Ectodermal cell (in vitro differentiated cells): ENCODE measurements at regions not wholly inside any gene's neighbourhood (a gene's known extent, or its start where the extent isn't known, plus 50 kb on each side); places are given as distances from the start of the nearest gene placed in this dataset.

ENCODE experiments used
- H3K27ac ChIP-seq: 2 replicates; pipeline ENCODE4 v1.7.0; 2013; ENCODE audit warnings: mild to moderate bottlenecking, low read depth, low read length; ENCODE audit not compliant: insufficient read depth, poor library complexity, severe bottlenecking
- H3K27me3 ChIP-seq: 2 replicates; pipeline ENCODE4 v1.7.0; 2013; ENCODE audit warnings: mild to moderate bottlenecking, low read length; ENCODE audit not compliant: insufficient read depth, control insufficient read depth, poor library complexity, severe bottlenecking
- H3K36me3 ChIP-seq: one replicate; pipeline ENCODE4 v1.7.0; 2013; ENCODE audit warnings: low read length; ENCODE audit not compliant: control insufficient read depth, insufficient read depth
- H3K4me1 ChIP-seq: one replicate; pipeline ENCODE4 v1.7.0; 2013; ENCODE audit warnings: low read length; ENCODE audit not compliant: control insufficient read depth, insufficient read depth
- H3K4me3 ChIP-seq: 2 replicates; pipeline ENCODE4 v1.7.0; 2013; ENCODE audit warnings: low read depth, low read length, control low read depth; ENCODE audit not compliant: insufficient read depth
- H3K9me3 ChIP-seq: 2 replicates; pipeline ENCODE4 v1.7.0; 2013; ENCODE audit warnings: mild to moderate bottlenecking, low read length, moderate library complexity; ENCODE audit not compliant: control insufficient read depth
- WGBS, 2 experiments: methylation state at CpG; one replicate each; pipeline ENCODE4 v1.1.7; 2013; ENCODE audit warnings: missing lambda C conversion rate in 2 of 2; 5-methylcytosine and 5-hydroxymethylcytosine counted together

GRCh38 chr6:147621263-147621662 lies 112.8 kb downstream of the SAMD5 start:
- Histone ChIP-seq H3K27me3 (no peaks in the 10 kb centered on the region), H3K36me3 (no peaks in the 10 kb centered on the region), H3K27ac (no peak overlapping the region), H3K9me3 (no peaks in the 10 kb centered on the region), H3K4me3 (no peak overlapping the region), H3K4me1 (no peaks in the 10 kb centered on the region)
- WGBS, 2 experiments = 94 to 97% methylated on average over 3 of the region's 3 CpGs

GRCh38 chr6:147621961-147622360 lies 113.5 kb downstream of the SAMD5 start:
- H3K9me3 ChIP-seq = no peaks in the 10 kb centered on the region
- H3K27me3 ChIP-seq = no peaks in the 10 kb centered on the region
- no peaks in the 10 kb centered on the region for H3K4me1 ChIP-seq
- WGBS, 2 experiments = 91 to 98% methylated on average over 2 of the region's 2 CpGs
- no peaks in the 10 kb centered on the region for H3K36me3 ChIP-seq
- no peak overlapping the region for H3K27ac ChIP-seq
- no peak overlapping the region for H3K4me3 ChIP-seq

- Histone ChIP-seq H3K27me3 (no peaks in the 10 kb centered on the region), H3K36me3 (no peaks in the 10 kb centered on the region), H3K9me3 (no peaks in the 10 kb centered on the region), H3K4me1 (no peaks in the 10 kb centered on the region), H3K27ac (no peak overlapping the region), H3K4me3 (no peak overlapping the region)
- WGBS, 2 experiments = 93 to 94% methylated on average over 7 of the region's 7 CpGs
Measured at GRCh38 chr6:147624946-147625515, 116.5 kb downstream of the SAMD5 start.

GRCh38 chr6:147625946-147626345 lies 117.5 kb downstream of the SAMD5 start:
- no peaks in the 10 kb centered on the region for H3K4me1 ChIP-seq
- WGBS, 2 experiments = 90% methylated on average over 2 of the region's 2 CpGs
- no peaks in the 10 kb centered on the region for H3K9me3 ChIP-seq

GRCh38 chr6:147627411-147627810 lies 118.9 kb downstream of the SAMD5 start:
- no peaks in the 10 kb centered on the region for H3K27me3 ChIP-seq
- no peak overlapping the region for H3K4me3 ChIP-seq
- H3K9me3 ChIP-seq = no peaks in the 10 kb centered on the region
- H3K4me1 ChIP-seq = no peaks in the 10 kb centered on the region
- 94 to 97% methylated on average over 4 of the region's 4 CpGs for WGBS, 2 experiments
- H3K36me3 ChIP-seq = no peaks in the 10 kb centered on the region
- H3K27ac ChIP-seq = no peak overlapping the region

More at GRCh38 chr6:147625946-147626345, 117.5 kb downstream of the SAMD5 start:
- Histone ChIP-seq H3K27ac (no peak overlapping the region), H3K4me3 (no peak overlapping the region), H3K36me3 (no peaks in the 10 kb centered on the region), H3K27me3 (no peaks in the 10 kb centered on the region)

- Histone ChIP-seq H3K9me3 (no peaks in the 10 kb centered on the region), H3K4me3 (no peak overlapping the region), H3K4me1 (no peaks in the 10 kb centered on the region), H3K27ac (no peak overlapping the region), H3K27me3 (no peaks in the 10 kb centered on the region), H3K36me3 (no peaks in the 10 kb centered on the region)
- 91 to 96% methylated on average over 7 to 9 of the region's 9 CpGs for WGBS, 2 experiments
Measured at GRCh38 chr6:147633191-147633590, 124.7 kb downstream of the SAMD5 start.

- H3K9me3 ChIP-seq = no peaks in the 10 kb centered on the region
- 90 to 94% methylated on average over 6 of the region's 6 CpGs for WGBS, 2 experiments
- H3K27ac ChIP-seq = no peak overlapping the region
- no peaks in the 10 kb centered on the region for H3K4me1 ChIP-seq
- no peak overlapping the region for H3K4me3 ChIP-seq
- H3K27me3 ChIP-seq = no peaks in the 10 kb centered on the region
- H3K36me3 ChIP-seq = no peaks in the 10 kb centered on the region
Measured at GRCh38 chr6:147637620-147638195, 129.2 kb downstream of the SAMD5 start.

GRCh38 chr6:147639279-147639678 lies 130.8 kb downstream of the SAMD5 start:
- 77 to 87% methylated on average over 3 of the region's 3 CpGs for WGBS, 2 experiments
- no peak overlapping the region for H3K4me3 ChIP-seq
- H3K36me3 ChIP-seq = no peaks in the 10 kb centered on the region
- no peaks in the 10 kb centered on the region for H3K9me3 ChIP-seq
- no peak overlapping the region for H3K27ac ChIP-seq
- no peaks in the 10 kb centered on the region for H3K4me1 ChIP-seq
- H3K27me3 ChIP-seq = no peaks in the 10 kb centered on the region

GRCh38 chr6:147640606-147641005 lies 132.1 kb downstream of the SAMD5 start:
- 100% methylated on average over 1 of the region's 1 CpG; no CpG with 5 or more reads in 1 of the 2 experiments for WGBS, 2 experiments
- Histone ChIP-seq H3K4me1 (no peaks in the 10 kb centered on the region), H3K27ac (no peak overlapping the region), H3K27me3 (no peaks in the 10 kb centered on the region), H3K9me3 (no peaks in the 10 kb centered on the region), H3K4me3 (no peak overlapping the region), H3K36me3 (no peaks in the 10 kb centered on the region)

GRCh38 chr6:147641511-147641910 lies 133.0 kb downstream of the SAMD5 start:
- 96 to 98% methylated on average over 2 to 3 of the region's 3 CpGs for WGBS, 2 experiments
- no peaks in the 10 kb centered on the region for H3K36me3 ChIP-seq

More at GRCh38 chr6:147641511-147641910, 133.0 kb downstream of the SAMD5 start:
- H3K4me1 ChIP-seq = no peaks in the 10 kb centered on the region
- H3K9me3 ChIP-seq = no peaks in the 10 kb centered on the region
- H3K4me3 ChIP-seq = no peak overlapping the region
- no peaks in the 10 kb centered on the region for H3K27me3 ChIP-seq
- no peak overlapping the region for H3K27ac ChIP-seq
